Dermis blood vessel endothelial cell (primary cell): ENCODE measurements at regions not wholly inside any gene's neighbourhood (a gene's known extent, or its start where the extent isn't known, plus 50 kb on each side); places are given as distances from the start of the nearest gene placed in this dataset.
"Not testable (repeated sequence)": the region's sequence is repeated elsewhere in the genome, so short reads cannot be mapped to it uniquely, and the experiment has no call there.

Experiments
- DNase-seq: peaks from one replicate; pipeline ENCODE4 v3.0.0; 2010

GRCh38 chr3:40649346-40649745, 124.6 kb downstream of the ZNF621 start:
- no peak for DNase-seq

- DNase-seq: no peak
These were observed 127.3 kb downstream of the ZNF621 start for GRCh38 chr3:40652072-40652471.

GRCh38 chr3:40653001-40653400, 128.2 kb downstream of the ZNF621 start:
- DNase-seq: no peak

- no peak for DNase-seq
These were observed 129.1 kb downstream of the ZNF621 start for GRCh38 chr3:40653878-40654277.

- no peak for DNase-seq
These were observed 130.8 kb downstream of the ZNF621 start for GRCh38 chr3:40655551-40655950.

GRCh38 chr3:40657623-40658022, 132.9 kb downstream of the ZNF621 start:
- DNase-seq: no peak

- no peak for DNase-seq
These were observed 133.5 kb downstream of the ZNF621 start for GRCh38 chr3:40658305-40658704.

GRCh38 chr3:40660554-40660953, 135.8 kb downstream of the ZNF621 start:
- DNase-seq: no peak

- DNase-seq: no peak
These were observed 136.5 kb downstream of the ZNF621 start for GRCh38 chr3:40661284-40661683.

GRCh38 chr3:40663280-40663679, 138.5 kb downstream of the ZNF621 start:
- DNase-seq: no peak

GRCh38 chr3:40669176-40669575, 144.4 kb downstream of the ZNF621 start:
- DNase-seq: no peak

GRCh38 chr3:40672861-40673260, 148.1 kb downstream of the ZNF621 start:
- DNase-seq: no peak

GRCh38 chr3:40677321-40677720, 152.6 kb downstream of the ZNF621 start:
- no peak for DNase-seq

- no peak for DNase-seq
These were observed 153.0 kb downstream of the ZNF621 start for GRCh38 chr3:40677749-40678148.

- no peak for DNase-seq
These were observed 154.5 kb downstream of the ZNF621 start for GRCh38 chr3:40679290-40679689.

- DNase-seq: no peak
These were observed 156.2 kb downstream of the ZNF621 start for GRCh38 chr3:40680685-40681657.

- DNase-seq: no peak
These were observed 156.9 kb downstream of the ZNF621 start for GRCh38 chr3:40681658-40682055.

GRCh38 chr3:40689837-40690236, 165.1 kb downstream of the ZNF621 start:
- DNase-seq: no peak

GRCh38 chr3:40690749-40691451, 166.1 kb downstream of the ZNF621 start:
- DNase-seq: no peak

GRCh38 chr3:40691452-40691861, 166.7 kb downstream of the ZNF621 start:
- peak; percentile 27 for DNase-seq

- DNase-seq: no peak
These were observed 171.1 kb downstream of the ZNF621 start for GRCh38 chr3:40695848-40696247.

GRCh38 chr3:40698611-40699010, 173.9 kb downstream of the ZNF621 start:
- not testable (repeated sequence) for DNase-seq

- DNase-seq: no peak
These were observed 176.3 kb downstream of the ZNF621 start for GRCh38 chr3:40701016-40701588.
